HG03064 (cell line): ENCODE measurements at regions not wholly inside any gene's neighbourhood (a gene's known extent, or its start where the extent isn't known, plus 50 kb on each side); places are given as distances from the start of the nearest gene placed in this dataset.
"Not testable (repeated sequence)": the region's sequence is repeated elsewhere in the genome, so short reads cannot be mapped to it uniquely, and the experiment has no call there.

Source experiments
- ATAC-seq: cut with Tn5 transposase; IDR thresholded peaks from one replicate; pipeline ENCODE4 v1.9.1; 2021; ENCODE audit warnings: low read depth; ENCODE audit not compliant: unreplicated experiment

GRCh38 chr15:84402856-84403608, 167.5 kb downstream of the GOLGA6L4 start:
- no peak for ATAC-seq

- not testable (repeated sequence) for ATAC-seq
These were observed 173.8 kb downstream of the GOLGA6L4 start for GRCh38 chr15:84409357-84409756.

DNA sequence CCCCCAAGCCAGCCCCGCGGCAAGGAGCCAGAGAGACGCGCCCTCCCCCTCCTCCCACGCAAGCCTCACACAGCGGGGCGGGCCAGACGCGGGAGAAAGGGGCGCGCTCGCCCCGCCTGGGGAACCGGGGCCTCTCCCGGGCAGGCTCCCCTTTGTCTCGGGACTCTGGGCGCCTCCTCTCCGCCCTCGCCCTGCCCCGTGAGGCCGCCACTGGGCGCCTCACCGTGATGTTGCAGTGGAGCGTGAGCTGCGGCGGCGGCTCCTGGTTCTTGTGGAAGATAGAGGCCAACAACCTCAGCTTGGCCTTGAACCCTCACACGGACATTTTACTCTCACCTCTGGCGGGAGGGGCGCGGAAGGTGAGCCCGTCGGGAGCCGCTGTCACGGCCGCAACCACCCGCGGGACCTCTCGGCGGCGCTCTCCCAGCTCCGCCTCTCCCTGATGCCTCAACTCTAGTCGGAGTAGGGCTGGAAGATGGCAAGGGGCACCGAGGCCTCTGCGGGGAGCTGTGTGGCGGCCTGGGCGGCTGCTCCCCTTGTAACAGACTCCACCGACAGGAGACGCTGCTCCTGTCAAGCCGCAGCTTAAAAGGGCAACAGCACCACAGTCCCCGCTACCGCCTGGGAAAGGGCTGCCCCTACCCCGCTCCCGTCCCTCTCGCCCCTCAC, 179.2 kb upstream of the ZSCAN2 start:
- not testable (repeated sequence) for ATAC-seq

DNA sequence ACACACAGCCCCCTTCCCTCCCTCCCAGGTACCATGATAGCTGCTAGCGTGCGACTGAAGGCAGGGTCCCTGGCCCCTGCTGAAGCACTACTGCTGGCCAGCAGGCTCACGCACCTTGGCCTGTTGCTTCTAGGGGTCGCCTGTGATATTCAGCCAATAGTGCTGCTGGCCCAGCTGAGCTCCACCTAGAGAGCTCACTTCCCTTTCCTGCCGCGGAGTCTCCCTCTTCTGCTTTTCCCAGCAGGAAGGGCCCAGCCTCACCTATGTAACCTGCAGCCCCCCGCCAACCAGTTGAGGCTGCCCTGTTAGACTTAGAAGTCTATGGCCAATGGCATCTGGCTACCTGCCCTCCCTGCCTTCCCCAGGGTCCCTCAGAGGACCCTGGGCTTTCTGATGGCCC, 175.5 kb upstream of the ZSCAN2 start:
- not testable (repeated sequence) for ATAC-seq

GRCh38 chr15:84473305-84473877, 127.4 kb upstream of the ZSCAN2 start:
- ATAC-seq = not testable (repeated sequence)

GRCh38 chr15:84476364-84477033, 124.3 kb upstream of the ZSCAN2 start:
- ATAC-seq = not testable (repeated sequence)

GRCh38 chr15:84477550-84477949, 123.3 kb upstream of the ZSCAN2 start:
- ATAC-seq = peak; percentile 59

- ATAC-seq = not testable (repeated sequence)
These were observed 120.6 kb upstream of the ZSCAN2 start for GRCh38 chr15:84480174-84480681.

GRCh38 chr15:84483859-84484258, 117.0 kb upstream of the ZSCAN2 start:
- not testable (repeated sequence) for ATAC-seq

GRCh38 chr15:84500165-84500889, 100.5 kb upstream of the ZSCAN2 start:
- ATAC-seq = not testable (repeated sequence)

GRCh38 chr15:84503101-84503500, 97.7 kb upstream of the ZSCAN2 start:
- not testable (repeated sequence) for ATAC-seq

- ATAC-seq = not testable (repeated sequence)
These were observed 95.3 kb upstream of the ZSCAN2 start for GRCh38 chr15:84505552-84505951.

- not testable (repeated sequence) for ATAC-seq
These were observed 88.5 kb upstream of the ZSCAN2 start for GRCh38 chr15:84512324-84512723.

DNA sequence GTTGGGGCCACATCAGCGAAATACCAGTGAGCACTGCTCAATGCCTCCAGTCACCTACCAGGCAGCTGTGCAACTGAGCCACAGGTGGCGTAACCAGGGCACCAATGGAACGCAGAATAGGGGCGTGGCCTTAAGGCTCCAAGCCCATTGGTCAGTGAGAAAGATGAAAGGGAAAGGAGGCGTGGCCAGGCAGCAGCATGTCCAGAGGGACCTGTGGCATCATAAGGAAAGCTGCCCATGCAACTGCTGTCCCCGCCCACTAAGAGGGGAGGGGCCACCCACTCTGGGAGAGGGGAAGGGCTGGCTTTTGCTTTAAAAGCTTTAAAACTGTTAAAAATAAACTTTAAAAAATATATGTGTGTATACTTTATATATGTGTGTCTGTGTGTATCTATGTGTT, 84.0 kb upstream of the ZSCAN2 start:
- ATAC-seq = not testable (repeated sequence)

- not testable (repeated sequence) for ATAC-seq
These were observed 75.1 kb upstream of the ZSCAN2 start for GRCh38 chr15:84525491-84526344.

GRCh38 chr15:84530751-84531150, 70.1 kb upstream of the ZSCAN2 start:
- not testable (repeated sequence) for ATAC-seq

DNA sequence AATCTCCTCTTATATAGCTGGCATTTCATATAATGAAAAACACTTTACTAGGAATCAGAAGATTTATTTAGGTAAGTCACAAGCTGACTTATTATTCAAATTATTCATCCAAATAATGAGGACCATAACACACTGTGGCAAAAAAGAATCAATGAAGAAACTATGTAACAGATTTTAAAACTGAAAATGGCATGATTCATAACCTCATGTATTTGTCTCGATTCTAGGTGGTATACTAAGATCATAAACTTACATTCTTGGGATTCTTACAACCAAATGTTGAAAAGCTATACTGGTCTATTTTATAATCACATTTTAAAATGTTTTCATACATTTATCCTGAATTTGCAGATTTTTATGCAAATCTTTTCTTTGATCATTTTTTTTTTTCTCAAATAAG, 69.6 kb upstream of the ZSCAN2 start:
- not testable (repeated sequence) for ATAC-seq

GRCh38 chr15:84531709-84532367, 69.0 kb upstream of the ZSCAN2 start:
- not testable (repeated sequence) for ATAC-seq

DNA sequence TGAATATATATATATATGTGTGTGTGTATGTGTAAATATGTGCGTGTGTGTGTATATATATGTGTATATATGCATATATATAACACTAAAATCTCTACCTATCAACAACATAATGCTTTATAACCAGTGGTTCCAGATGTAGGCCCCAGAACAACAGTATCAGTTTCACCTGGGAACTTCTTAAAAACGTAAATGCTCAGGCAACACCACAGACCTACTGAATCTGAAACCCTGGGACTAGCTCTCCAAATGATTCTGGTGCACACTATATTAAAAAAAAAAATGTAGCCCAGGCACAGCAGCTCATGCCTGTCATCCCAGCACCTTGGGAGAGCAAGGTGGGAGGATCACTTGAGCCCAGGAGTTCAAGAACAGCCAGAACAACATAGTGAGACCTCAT, 67.1 kb upstream of the ZSCAN2 start:
- ATAC-seq = not testable (repeated sequence)
